ENCODE measurements at regions not wholly inside any gene's neighbourhood (a gene's known extent, or its start where the extent isn't known, plus 50 kb on each side); places are given as distances from the start of the nearest gene placed in this dataset.

- TF ChIP-seq CTCF (IDR thresholded peaks at IDR 0.05) (no peak), POLR2A (IDR thresholded peaks at IDR 0.05) (no peak)
These were observed 598.6 kb downstream of the KLHL13 start for GRCh38 chrX:117517994-117518393.
